ENCODE measurements at regions not wholly inside any gene's neighbourhood (a gene's known extent, or its start where the extent isn't known, plus 50 kb on each side); places are given as distances from the start of the nearest gene placed in this dataset.

GRCh38 chr2:18833941-18834340, 244.6 kb upstream of the NT5C1B start:
- no peak for TF ChIP-seq POLR2A (IDR thresholded peaks at IDR 0.05)
- TF ChIP-seq, protein P1, sequence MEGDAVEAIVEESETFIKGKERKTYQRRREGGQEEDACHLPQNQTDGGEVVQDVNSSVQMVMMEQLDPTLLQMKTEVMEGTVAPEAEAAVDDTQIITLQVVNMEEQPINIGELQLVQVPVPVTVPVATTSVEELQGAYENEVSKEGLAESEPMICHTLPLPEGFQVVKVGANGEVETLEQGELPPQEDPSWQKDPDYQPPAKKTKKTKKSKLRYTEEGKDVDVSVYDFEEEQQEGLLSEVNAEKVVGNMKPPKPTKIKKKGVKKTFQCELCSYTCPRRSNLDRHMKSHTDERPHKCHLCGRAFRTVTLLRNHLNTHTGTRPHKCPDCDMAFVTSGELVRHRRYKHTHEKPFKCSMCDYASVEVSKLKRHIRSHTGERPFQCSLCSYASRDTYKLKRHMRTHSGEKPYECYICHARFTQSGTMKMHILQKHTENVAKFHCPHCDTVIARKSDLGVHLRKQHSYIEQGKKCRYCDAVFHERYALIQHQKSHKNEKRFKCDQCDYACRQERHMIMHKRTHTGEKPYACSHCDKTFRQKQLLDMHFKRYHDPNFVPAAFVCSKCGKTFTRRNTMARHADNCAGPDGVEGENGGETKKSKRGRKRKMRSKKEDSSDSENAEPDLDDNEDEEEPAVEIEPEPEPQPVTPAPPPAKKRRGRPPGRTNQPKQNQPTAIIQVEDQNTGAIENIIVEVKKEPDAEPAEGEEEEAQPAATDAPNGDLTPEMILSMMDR (IDR thresholded peaks at IDR 0.05), result no peak

Measured in esophagus squamous epithelium (tissue), 4 donors.